GM12873 (cell line): ENCODE measurements at regions not wholly inside any gene's neighbourhood (a gene's known extent, or its start where the extent isn't known, plus 50 kb on each side); places are given as distances from the start of the nearest gene placed in this dataset.

Experiments used
- CTCF ChIP-seq: IDR thresholded peaks from 2 replicates; pipeline ENCODE4 v1.5.1; 2012; ENCODE audit warnings: low read depth, mild to moderate bottlenecking, moderate library complexity, low read length, control low read depth; ENCODE audit not compliant: insufficient read depth; ENCODE audit errors: missing control alignments

GRCh38 chr11:112615238-112615637, 346.0 kb upstream of the NCAM1 start:
- no peak for TF ChIP-seq CTCF

- TF ChIP-seq CTCF: no peak
These were observed 345.3 kb upstream of the NCAM1 start for GRCh38 chr11:112615891-112616290.

- no peak for TF ChIP-seq CTCF
These were observed 344.7 kb upstream of the NCAM1 start for GRCh38 chr11:112616327-112617097.

GRCh38 chr11:112617098-112617425, 344.2 kb upstream of the NCAM1 start:
- TF ChIP-seq CTCF: no peak

GRCh38 chr11:112617977-112618826, 343.0 kb upstream of the NCAM1 start:
- TF ChIP-seq CTCF: no peak

GRCh38 chr11:112619106-112619505, 342.1 kb upstream of the NCAM1 start:
- TF ChIP-seq CTCF: no peak

- TF ChIP-seq CTCF: no peak
These were observed 340.4 kb upstream of the NCAM1 start for GRCh38 chr11:112620621-112621394.
